Activated CD4-positive, CD25-positive, alpha-beta regulatory T cell treated with anti-CD3 and anti-CD28 coated beads, Interleukin-2, amount 50 U/mL, for 24 hours (primary cell): ENCODE measurements at regions not wholly inside any gene's neighbourhood (a gene's known extent, or its start where the extent isn't known, plus 50 kb on each side); places are given as distances from the start of the nearest gene placed in this dataset.
"Not testable (repeated sequence)": the region's sequence is repeated elsewhere in the genome, so short reads cannot be mapped to it uniquely, and the experiment has no call there.

Experiments used
- ATAC-seq, 2 donors: fragments of 150-1000 bp; cut with Tn5 transposase; one replicate each; pipeline ENCODE4 v1.10.0; 2021; ENCODE audit warnings: mild to moderate bottlenecking in 1 of 2, moderate library complexity in 1 of 2

- ATAC-seq: no peak
Measured at GRCh38 chr6:4486568-4487315, 289.5 kb upstream of the CDYL start.

- no peak for ATAC-seq
Measured at GRCh38 chr6:4485735-4486134, 290.5 kb upstream of the CDYL start.

GRCh38 chr6:4482461-4482860, 293.7 kb upstream of the CDYL start:
- ATAC-seq: no peak

- ATAC-seq: no peak
Measured at GRCh38 chr6:4480788-4481735, 295.1 kb upstream of the CDYL start.

GRCh38 chr6:4478098-4478497, 298.1 kb upstream of the CDYL start:
- ATAC-seq: no peak

- ATAC-seq: no peak
Measured at GRCh38 chr6:4474810-4475209, 301.4 kb upstream of the CDYL start.

GRCh38 chr6:4472969-4473642, 303.1 kb upstream of the CDYL start:
- no peak for ATAC-seq

GRCh38 chr6:4472222-4472621, 304.0 kb upstream of the CDYL start:
- no peak for ATAC-seq

GRCh38 chr6:4471515-4471914, 304.7 kb upstream of the CDYL start:
- ATAC-seq: not testable (repeated sequence)

GRCh38 chr6:4470698-4471210, 305.4 kb upstream of the CDYL start:
- no peak for ATAC-seq

- no peak for ATAC-seq
Measured at GRCh38 chr6:4466769-4467480, 309.3 kb upstream of the CDYL start.

GRCh38 chr6:4466261-4466660, 309.9 kb upstream of the CDYL start:
- no peak for ATAC-seq

GRCh38 chr6:4464638-4465037, 311.6 kb upstream of the CDYL start:
- ATAC-seq: no peak

GRCh38 chr6:4463236-4463635, 313.0 kb upstream of the CDYL start:
- no peak for ATAC-seq

GRCh38 chr6:4460586-4461475, 315.4 kb upstream of the CDYL start:
- ATAC-seq: no peak

GRCh38 chr6:4459996-4460395, 316.2 kb upstream of the CDYL start:
- ATAC-seq: no peak

GRCh38 chr6:4459032-4459431, 317.2 kb upstream of the CDYL start:
- no peak for ATAC-seq

GRCh38 chr6:4451718-4452117, 316.3 kb upstream of the ECI2 start:
- ATAC-seq: no peak

GRCh38 chr6:4451081-4451480, 315.7 kb upstream of the ECI2 start:
- ATAC-seq: no peak

- no peak for ATAC-seq
Measured at GRCh38 chr6:4450237-4450636, 314.9 kb upstream of the ECI2 start.

- no peak for ATAC-seq
Measured at GRCh38 chr6:4449409-4449808, 314.0 kb upstream of the ECI2 start.
